Astrocyte (in vitro differentiated cells and primary cell): ENCODE measurements at regions not wholly inside any gene's neighbourhood (a gene's known extent, or its start where the extent isn't known, plus 50 kb on each side); places are given as distances from the start of the nearest gene placed in this dataset.

ENCODE experiments used
- DNase-seq: peaks from one replicate; pipeline ENCODE4 v3.0.0-alpha.2; 2010; ENCODE audit warnings: low read depth
- FAIRE-seq: peaks from 2 replicates; lab custom pipeline; 2011; peaks lifted over from hg19 to GRCh38; lab: Jason Lieb, UNC
- H2AFZ ChIP-seq: 2 replicates; pipeline ENCODE4 v1.6.0; 2012; ENCODE audit warnings: low read depth, low read length, inconsistent platforms
- H3K27ac ChIP-seq: 2 replicates; pipeline ENCODE4 v1.5.1; 2011; ENCODE audit warnings: low read depth, low read length, inconsistent platforms
- H3K27me3 ChIP-seq: 2 replicates; pipeline ENCODE4 v1.6.0; 2011; ENCODE audit warnings: low read length, inconsistent platforms; ENCODE audit not compliant: insufficient read depth
- H3K36me3 ChIP-seq: 2 replicates; pipeline ENCODE4 v1.5.1; 2011; ENCODE audit warnings: low read length, inconsistent platforms; ENCODE audit not compliant: insufficient read depth
- H3K4me1 ChIP-seq: 2 replicates; pipeline ENCODE4 v1.5.1; 2011; ENCODE audit warnings: low read length, inconsistent platforms; ENCODE audit not compliant: insufficient read depth
- H3K4me2 ChIP-seq: 2 replicates; pipeline ENCODE4 v1.6.0; 2012; ENCODE audit warnings: low read length, inconsistent platforms
- H3K4me3 ChIP-seq: 2 replicates; pipeline ENCODE4 v1.5.1; 2011; ENCODE audit warnings: low read depth, mild to moderate bottlenecking, low read length, inconsistent platforms; ENCODE audit not compliant: insufficient read depth
- H3K79me2 ChIP-seq: 2 replicates; pipeline ENCODE4 v1.6.0; 2012; ENCODE audit warnings: mild to moderate bottlenecking, low read length, inconsistent platforms; ENCODE audit not compliant: insufficient read depth
- H3K9ac ChIP-seq: 2 replicates; pipeline ENCODE4 v1.6.0; 2012; ENCODE audit warnings: mild to moderate bottlenecking, low read length, inconsistent platforms
- H3K9me3 ChIP-seq: 2 replicates; pipeline ENCODE4 v1.5.1; 2012; ENCODE audit warnings: low read depth, mild to moderate bottlenecking, low read length, inconsistent platforms; ENCODE audit not compliant: insufficient read depth
- H4K20me1 ChIP-seq: 2 replicates; pipeline ENCODE4 v1.6.0; 2012; ENCODE audit warnings: low read length, inconsistent platforms; ENCODE audit not compliant: insufficient read depth
- H3K27ac Mint-ChIP-seq: one replicate; pipeline ENCODE4 v1.8.0; 2021; ENCODE audit warnings: mild to moderate bottlenecking, mixed read lengths; ENCODE audit not compliant: unreplicated experiment
- H3K27me3 Mint-ChIP-seq: one replicate; pipeline ENCODE4 v1.8.0; 2021; ENCODE audit warnings: low read depth, mixed read lengths; ENCODE audit not compliant: unreplicated experiment
- H3K36me3 Mint-ChIP-seq: one replicate; pipeline ENCODE4 v1.8.0; 2021; ENCODE audit warnings: low read depth, mixed read lengths; ENCODE audit not compliant: unreplicated experiment
- H3K4me1 Mint-ChIP-seq: one replicate; pipeline ENCODE4 v1.8.0; 2021; ENCODE audit warnings: low read depth, mixed read lengths; ENCODE audit not compliant: unreplicated experiment
- H3K4me3 Mint-ChIP-seq: one replicate; pipeline ENCODE4 v1.8.0; 2021; ENCODE audit warnings: mild to moderate bottlenecking, moderate library complexity, mixed read lengths; ENCODE audit not compliant: unreplicated experiment
- H3K9me3 Mint-ChIP-seq: one replicate; pipeline ENCODE4 v1.8.0; 2021; ENCODE audit warnings: mild to moderate bottlenecking, mixed read lengths; ENCODE audit not compliant: unreplicated experiment
- EZH2 ChIP-seq: IDR thresholded peaks from 2 replicates; pipeline ENCODE4 v1.6.1; 2012; ENCODE audit warnings: mild to moderate bottlenecking, low read length, inconsistent platforms; ENCODE audit not compliant: insufficient read depth
- TF ChIP-seq, protein P1 (sequence below): IDR thresholded peaks from 2 replicates; pipeline ENCODE4 v1.5.1; 2011; ENCODE audit warnings: low read depth, mild to moderate bottlenecking, inconsistent platforms, low read length, moderate library complexity; ENCODE audit not compliant: insufficient read depth

DNA sequence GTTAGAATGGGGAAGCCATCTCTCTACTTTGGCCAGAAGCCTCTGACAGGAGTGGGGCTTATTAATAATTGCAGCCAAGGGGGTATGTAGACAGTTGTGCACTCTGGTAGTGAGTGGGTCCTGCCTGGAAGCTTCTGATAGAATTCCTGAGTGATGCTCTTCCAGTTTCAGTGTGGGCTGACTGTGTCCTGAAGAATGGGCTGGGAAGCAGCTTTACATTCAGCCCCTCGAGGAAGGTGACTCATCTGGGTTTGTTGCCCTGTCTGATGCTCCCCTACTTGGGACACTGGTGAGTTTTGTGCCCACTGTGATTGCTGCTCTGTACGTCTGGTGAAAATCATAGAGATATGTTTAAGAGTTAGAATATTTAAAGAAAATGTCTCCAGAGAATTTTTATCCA, 444.7 kb upstream of the RBMS3 start:
- Histone ChIP-seq H3K36me3 (no peaks in the 10 kb centered on the region), H4K20me1 (no peaks in the 10 kb centered on the region), H3K27ac (no peak overlapping the region), H3K4me3 (no peak overlapping the region), H3K27me3 (peaks cover 6% of the 10 kb centered on the region), H3K9me3 (peaks cover 2% of the 10 kb centered on the region), H3K4me1 (no peaks in the 10 kb centered on the region), H3K79me2 (no peaks in the 10 kb centered on the region), H3K9ac (no peak overlapping the region), H2AFZ (no peak overlapping the region), H3K4me2 (no peak overlapping the region)
- no peak overlapping the region for H3K27ac Mint-ChIP-seq
- DNase-seq (peak; percentile 13), FAIRE-seq (no peak)
- peaks cover 4% of the 10 kb centered on the region for H3K27me3 Mint-ChIP-seq
- H3K36me3 Mint-ChIP-seq: no peaks in the 10 kb centered on the region
- H3K4me1 Mint-ChIP-seq: peaks cover 7% of the 10 kb centered on the region
- no peak overlapping the region for H3K4me3 Mint-ChIP-seq
- H3K9me3 Mint-ChIP-seq: no peaks in the 10 kb centered on the region
- TF ChIP-seq, protein P1, sequence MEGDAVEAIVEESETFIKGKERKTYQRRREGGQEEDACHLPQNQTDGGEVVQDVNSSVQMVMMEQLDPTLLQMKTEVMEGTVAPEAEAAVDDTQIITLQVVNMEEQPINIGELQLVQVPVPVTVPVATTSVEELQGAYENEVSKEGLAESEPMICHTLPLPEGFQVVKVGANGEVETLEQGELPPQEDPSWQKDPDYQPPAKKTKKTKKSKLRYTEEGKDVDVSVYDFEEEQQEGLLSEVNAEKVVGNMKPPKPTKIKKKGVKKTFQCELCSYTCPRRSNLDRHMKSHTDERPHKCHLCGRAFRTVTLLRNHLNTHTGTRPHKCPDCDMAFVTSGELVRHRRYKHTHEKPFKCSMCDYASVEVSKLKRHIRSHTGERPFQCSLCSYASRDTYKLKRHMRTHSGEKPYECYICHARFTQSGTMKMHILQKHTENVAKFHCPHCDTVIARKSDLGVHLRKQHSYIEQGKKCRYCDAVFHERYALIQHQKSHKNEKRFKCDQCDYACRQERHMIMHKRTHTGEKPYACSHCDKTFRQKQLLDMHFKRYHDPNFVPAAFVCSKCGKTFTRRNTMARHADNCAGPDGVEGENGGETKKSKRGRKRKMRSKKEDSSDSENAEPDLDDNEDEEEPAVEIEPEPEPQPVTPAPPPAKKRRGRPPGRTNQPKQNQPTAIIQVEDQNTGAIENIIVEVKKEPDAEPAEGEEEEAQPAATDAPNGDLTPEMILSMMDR: no peak
- no peak for TF ChIP-seq EZH2

DNA sequence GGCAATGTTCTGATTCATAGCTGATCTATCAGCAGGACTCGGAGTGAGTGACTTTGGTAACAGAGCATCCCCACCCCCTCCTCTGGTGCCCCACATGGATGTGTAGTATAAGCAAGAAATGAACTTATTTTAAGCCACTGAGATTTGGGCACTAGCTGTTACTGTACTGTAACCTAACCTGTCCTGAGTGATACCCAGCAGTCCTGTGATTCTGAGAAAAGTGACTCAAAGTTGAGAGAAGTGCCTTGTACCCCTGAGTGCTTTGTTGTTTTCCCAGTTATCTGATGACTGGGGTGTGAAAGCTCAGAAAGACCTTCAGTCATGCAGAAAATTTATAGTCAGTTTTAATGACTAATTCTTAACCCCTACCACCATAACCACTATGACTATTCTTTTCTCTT, 439.9 kb upstream of the RBMS3 start:
- no peak for FAIRE-seq
- no peaks in the 10 kb centered on the region for H3K9me3 ChIP-seq

DNA sequence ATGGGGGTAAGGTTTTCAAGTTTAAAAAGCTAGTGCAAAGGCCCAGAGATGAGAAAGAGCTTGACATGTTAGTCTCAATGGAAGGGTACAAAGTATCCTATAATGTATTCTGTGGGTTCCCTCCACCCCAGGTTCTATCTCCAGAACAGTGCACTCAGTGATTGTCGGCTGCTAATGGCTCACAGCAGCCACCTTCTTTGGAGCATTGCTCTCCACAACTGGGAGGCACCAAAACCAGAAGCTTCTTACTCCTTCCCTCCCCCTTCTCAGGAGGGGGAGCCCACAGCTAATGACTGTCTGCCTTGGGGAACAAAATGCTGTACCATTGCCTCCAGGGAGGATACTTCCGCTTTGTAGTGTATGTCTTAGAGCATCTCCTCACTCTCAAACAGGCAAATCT, 439.4 kb upstream of the RBMS3 start:
- H3K9me3 ChIP-seq: no peaks in the 10 kb centered on the region
- H3K4me2 ChIP-seq: no peak overlapping the region
- H3K9ac ChIP-seq: no peak overlapping the region
- Mint-ChIP-seq H3K27me3 (peaks cover 4% of the 10 kb centered on the region), H3K4me1 (peaks cover 3% of the 10 kb centered on the region), H3K27ac (no peak overlapping the region), H3K36me3 (no peaks in the 10 kb centered on the region), H3K4me3 (no peak overlapping the region), H3K9me3 (no peaks in the 10 kb centered on the region)
- H3K4me3 ChIP-seq: no peak overlapping the region
- FAIRE-seq: no peak
- H3K36me3 ChIP-seq: no peaks in the 10 kb centered on the region
- no peaks in the 10 kb centered on the region for H3K79me2 ChIP-seq
- DNase-seq: no peak
- no peak overlapping the region for H2AFZ ChIP-seq
- no peaks in the 10 kb centered on the region for H4K20me1 ChIP-seq
- H3K27me3 ChIP-seq: no peaks in the 10 kb centered on the region
- H3K27ac ChIP-seq: no peak overlapping the region
- TF ChIP-seq EZH2: no peak
- TF ChIP-seq, protein P1: no peak
- no peaks in the 10 kb centered on the region for H3K4me1 ChIP-seq

More for the DNA sequence above, 439.9 kb upstream of the RBMS3 start:
- Histone ChIP-seq H2AFZ (no peak overlapping the region), H3K9ac (no peak overlapping the region), H3K4me1 (no peaks in the 10 kb centered on the region), H3K4me3 (no peak overlapping the region), H3K27me3 (peaks cover under 1% of the 10 kb centered on the region), H3K27ac (no peak overlapping the region), H3K79me2 (no peaks in the 10 kb centered on the region), H3K36me3 (no peaks in the 10 kb centered on the region), H3K4me2 (no peak overlapping the region), H4K20me1 (no peaks in the 10 kb centered on the region)
- Mint-ChIP-seq H3K27me3 (peaks cover 4% of the 10 kb centered on the region), H3K4me3 (no peak overlapping the region), H3K27ac (no peak overlapping the region), H3K36me3 (no peaks in the 10 kb centered on the region), H3K9me3 (no peaks in the 10 kb centered on the region), H3K4me1 (peaks cover 3% of the 10 kb centered on the region)
- DNase-seq: peak; percentile 32
- TF ChIP-seq, protein P1: no peak
- no peak for TF ChIP-seq EZH2
